K562 (cell line): ENCODE measurements at regions not wholly inside any gene's neighbourhood (a gene's known extent, or its start where the extent isn't known, plus 50 kb on each side); places are given as distances from the start of the nearest gene placed in this dataset.

Source experiments
- ATAC-seq: fragments of 200-7000 bp; cut with Tn5 transposase; 3 replicates; pipeline ENCODE4 v1.9.1; 2020; ENCODE audit warnings: moderate library complexity
- BruUV-seq: library from RNA; stranded (reverse); fragments of 400-500 nt; replicated peaks from 2 replicates; lab custom pipeline; 2021; lab: Mats Ljungman, UMichigan
- CTCF ChIA-PET: fragments of 300-600 bp; formaldehyde crosslinking; extraction: SDS; loops from one replicate; lab custom pipeline; 2021; ENCODE audit warnings: low intra/inter-chr PET ratio; lab: Yijun Ruan, JAX
- POLR2A ChIA-PET: fragments of 300-600, 350-650 bp; sonication (Branson Sonifier 250); formaldehyde crosslinking; extraction: SDS; loops from one replicate; lab custom pipeline; 2021; ENCODE audit warnings: antibody characterized with exemption, inconsistent platforms; lab: Yijun Ruan, JAX
- DNase-seq, 4 experiments: peaks; one replicate each; pipeline versions ENCODE4 v3.0.0 to v3.0.0-alpha.2; 2011 to 2018; ENCODE audit warnings: low spot score in 3 of 4, mixed read lengths in 3 of 4; ENCODE audit errors: extremely low read depth in 1 of 4
- FAIRE-seq: peaks from 2 replicates; lab custom pipeline; 2011; peaks lifted over from hg19 to GRCh38; lab: Jason Lieb, UNC
- H2AFZ ChIP-seq: 2 replicates; pipeline ENCODE4 v1.6.0; 2011; ENCODE audit warnings: low read depth, low read length, control low read depth, inconsistent platforms
- H3K27ac ChIP-seq: fragments of 200-600 bp; 3 replicates; pipeline ENCODE4 v1.8.0; 2011; ENCODE audit warnings: low read depth, mild to moderate bottlenecking, control low read depth, inconsistent platforms, low read length, moderate library complexity, mixed read lengths; ENCODE audit errors: extremely low read depth
- H3K27me3 ChIP-seq, 2 experiments: fragments of 300-600 bp in 1 of 2; 2 replicates in 1 of 2; 3 replicates in 1 of 2; pipeline versions ENCODE4 v1.6.0 to v1.8.0; 2011; ENCODE audit warnings: inconsistent platforms in 2 of 2, low read length in 2 of 2, mild to moderate bottlenecking in 1 of 2, mixed read lengths in 1 of 2, moderate library complexity in 1 of 2; ENCODE audit not compliant: control insufficient read depth in 2 of 2, insufficient read depth in 2 of 2
- H3K36me3 ChIP-seq: fragments of 300-600 bp; 3 replicates; pipeline ENCODE4 v1.8.0; 2011; ENCODE audit warnings: mild to moderate bottlenecking, low read length, inconsistent platforms; ENCODE audit not compliant: control insufficient read depth, insufficient read depth
- H3K4me1 ChIP-seq, 2 experiments: fragments of 200-600 bp in 1 of 2; replicated peaks in 1 of 2; 2 replicates in 1 of 2; 3 replicates in 1 of 2; pipeline versions ENCODE4 v1.5.1 to v1.8.0; 2011; ENCODE audit warnings: inconsistent platforms in 2 of 2, low read length in 2 of 2, mild to moderate bottlenecking in 1 of 2, mixed read lengths in 1 of 2, moderate library complexity in 1 of 2; ENCODE audit not compliant: control insufficient read depth in 2 of 2, insufficient read depth in 2 of 2
- H3K4me2 ChIP-seq: 2 replicates; pipeline ENCODE4 v1.6.1; 2011; ENCODE audit warnings: low read length, control low read depth, inconsistent platforms, mixed read lengths; ENCODE audit not compliant: insufficient read depth
- H3K4me3 ChIP-seq: fragments of 200-600 bp; sonication (generic), shearing (Covaris generic); 2 replicates; pipeline ENCODE4 v1.5.1; 2016; ENCODE audit warnings: control low read depth, inconsistent platforms
- H3K79me2 ChIP-seq: fragments of 200-600 bp; 3 replicates; pipeline ENCODE4 v1.8.0; 2011; ENCODE audit warnings: low read length, inconsistent platforms; ENCODE audit not compliant: control insufficient read depth, insufficient read depth
- H3K9ac ChIP-seq, 2 experiments: 2 replicates each; pipeline versions ENCODE4 v1.6.0 to v1.6.1; 2011; ENCODE audit warnings: low read depth in 2 of 2, low read length in 2 of 2, control low read depth in 1 of 2, inconsistent platforms in 1 of 2, mild to moderate bottlenecking in 1 of 2, mixed read lengths in 1 of 2; ENCODE audit not compliant: insufficient read depth in 1 of 2
- H3K9me1 ChIP-seq: one replicate; pipeline ENCODE4 v1.6.0; 2011; ENCODE audit warnings: inconsistent platforms, mild to moderate bottlenecking, low read length, moderate library complexity; ENCODE audit not compliant: control insufficient read depth, insufficient read depth
- H3K9me3 ChIP-seq: replicated peaks from 2 replicates; pipeline ENCODE4 v1.5.1; 2011; ENCODE audit warnings: low read depth, low read length, inconsistent platforms; ENCODE audit not compliant: control insufficient read depth, insufficient read depth
- H4K20me1 ChIP-seq: replicated peaks from 2 replicates; pipeline ENCODE4 v1.6.1; 2011; ENCODE audit warnings: low read length, inconsistent platforms, mixed read lengths; ENCODE audit not compliant: control insufficient read depth, insufficient read depth
- CBX8 ChIP-seq: fragments of 200-600 bp; sonication (generic); IDR thresholded peaks from 2 replicates; pipeline ENCODE4 v1.6.1; 2012; ENCODE audit warnings: borderline replicate concordance, mixed run types, low read depth, mild to moderate bottlenecking, moderate library complexity, mixed read lengths, low read length, control low read depth, inconsistent platforms; ENCODE audit not compliant: poor library complexity, severe bottlenecking; ENCODE audit errors: extremely low read depth
- HMG20A ChIP-seq: fragments of 450-650 bp; formaldehyde crosslinking; conservative IDR thresholded peaks from 2 replicates; pipeline ENCODE4 v1.4.0; 2020; ENCODE audit warnings: mild to moderate bottlenecking, mixed read lengths
- MYBL2 ChIP-seq, 2 experiments: fragments of 450-650 bp in 1 of 2; sonication (generic) in 1 of 2; formaldehyde crosslinking in 1 of 2; IDR thresholded peaks; 2 replicates each; pipeline versions ENCODE4 v1.6.1 to v1.8.1; 2017 to 2022; ENCODE audit warnings: borderline replicate concordance in 1 of 2, inconsistent platforms in 1 of 2, low read depth in 1 of 2, mild to moderate bottlenecking in 1 of 2, missing genetic modification reagents in 1 of 2, moderate library complexity in 1 of 2
- RBM39 ChIP-seq: fragments of 200-400 bp; formaldehyde crosslinking; optimal IDR thresholded peaks from 2 replicates; pipeline ENCODE3; 2018; ENCODE audit warnings: low read depth, low read length
- RFX1 ChIP-seq: fragments of 450-650 bp; IDR thresholded peaks from 2 replicates; pipeline ENCODE4 v1.6.1; 2016; ENCODE audit warnings: mild to moderate bottlenecking, moderate library complexity
- ZNF184 ChIP-seq: sonication (generic); formaldehyde crosslinking; IDR thresholded peaks from 2 replicates; pipeline ENCODE4 v1.5.0; 2020; ENCODE audit warnings: missing genetic modification reagents
- ZNF436 ChIP-seq: fragments of 250-450, 450-650 bp; sonication (Bioruptor Pico); formaldehyde crosslinking; IDR thresholded peaks from 2 replicates; pipeline ENCODE4 v1.7.0; 2020; ENCODE audit warnings: mild to moderate bottlenecking
- WGBS: fragments of 100-300 bp; shearing (Covaris generic); methylation state at CpG from one replicate; pipeline ENCODE4 v1.1.6; 2016; ENCODE audit warnings: low coverage, mixed read lengths; ENCODE audit not compliant: insufficient coverage; ENCODE audit errors: missing lambda C conversion rate; 5-methylcytosine and 5-hydroxymethylcytosine counted together
- in situ Hi-C: fragments of 300-500 bp; cut with MboI; formaldehyde crosslinking; loops from 4 replicates; pipeline ENCODE4 v1.15.0; 2018; ENCODE audit warnings: inconsistent platforms, mixed read lengths
- intact Hi-C: fragments of 100-400 bp; cut with micrococcal nuclease; formaldehyde crosslinking; loops from 2 replicates; pipeline ENCODE4 v1.14.2; 2022
- TF ChIP-seq, protein P1 (sequence below): IDR thresholded peaks from 2 replicates; pipeline ENCODE4 v1.6.1; 2012; ENCODE audit warnings: low read depth, low read length, improper control_type of control experiment, borderline replicate concordance

- in situ Hi-C loops (no loop called here), intact Hi-C loops (no loop called here)
- Histone ChIP-seq H3K36me3 (no peaks in the 10 kb centered on the region), H2AFZ (no peak overlapping the region), H4K20me1 (no peaks in the 10 kb centered on the region), H3K9me3 (no peaks in the 10 kb centered on the region), H3K9me1 (no peaks in the 10 kb centered on the region), H3K4me2 (no peak overlapping the region), H3K79me2 (no peaks in the 10 kb centered on the region), H3K27ac (no peak overlapping the region), H3K4me3 (no peak overlapping the region), H3K27me3 (no peaks in the 10 kb centered on the region), H3K4me1 (no peaks in the 10 kb centered on the region), H3K9ac (no peak overlapping the region)
- TF ChIP-seq ZNF184 = no peak
- TF ChIP-seq RBM39 = no peak
- TF ChIP-seq, protein P1, sequence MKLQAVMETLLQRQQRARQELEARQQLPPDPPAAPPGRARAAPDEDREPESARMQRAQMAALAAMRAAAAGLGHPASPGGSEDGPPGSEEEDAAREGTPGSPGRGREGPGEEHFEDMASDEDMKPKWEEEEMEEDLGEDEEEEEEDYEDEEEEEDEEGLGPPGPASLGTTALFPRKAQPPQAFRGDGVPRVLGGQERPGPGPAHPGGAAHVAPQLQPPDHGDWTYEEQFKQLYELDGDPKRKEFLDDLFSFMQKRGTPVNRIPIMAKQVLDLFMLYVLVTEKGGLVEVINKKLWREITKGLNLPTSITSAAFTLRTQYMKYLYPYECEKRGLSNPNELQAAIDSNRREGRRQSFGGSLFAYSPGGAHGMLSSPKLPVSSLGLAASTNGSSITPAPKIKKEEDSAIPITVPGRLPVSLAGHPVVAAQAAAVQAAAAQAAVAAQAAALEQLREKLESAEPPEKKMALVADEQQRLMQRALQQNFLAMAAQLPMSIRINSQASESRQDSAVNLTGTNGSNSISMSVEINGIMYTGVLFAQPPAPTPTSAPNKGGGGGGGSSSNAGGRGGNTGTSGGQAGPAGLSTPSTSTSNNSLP = no peak
- no peak for TF ChIP-seq ZNF436 (CRISPR knock-in tag)
- no peak for TF ChIP-seq CBX8
- TF ChIP-seq HMG20A (CRISPR knock-in tag) = no peak
- TF ChIP-seq MYBL2 (IDR thresholded peaks at IDR 0.05; ENCODE audit: low read depth) = no peak
- TF ChIP-seq MYBL2 (CRISPR knock-in tag; IDR thresholded peaks at IDR 0.05; ENCODE audit: borderline replicate concordance) = no peak
- TF ChIP-seq RFX1 = no peak
- 0% methylated on average over 4 of the region's 4 CpGs for WGBS
- FAIRE-seq = no peak
- BruUV-seq = no TSS peak
- ChIA-PET POLR2A (no interaction called here), CTCF (no interaction called here)
- no peak for DNase-seq
- no peak for ATAC-seq
These were observed 578.3 kb upstream of the ADAMTS9 start for GRCh38 chr3:65265942-65266590.
